ENCODE measurements at regions not wholly inside any gene's neighbourhood (a gene's known extent, or its start where the extent isn't known, plus 50 kb on each side); places are given as distances from the start of the nearest gene placed in this dataset.

GRCh38 chr15:39269821-39270220 is 311.1 kb upstream of the THBS1 start:
- DNase-seq (ENCODE audit: low read depth in 2 of 2) = no peak

GRCh38 chr15:39270221-39270855 is 310.5 kb upstream of the THBS1 start:
- no peak for DNase-seq (ENCODE audit: low read depth in 2 of 2)

- DNase-seq (ENCODE audit: low read depth in 2 of 2) = no peak
Observed at GRCh38 chr15:39270934-39271333, 309.9 kb upstream of the THBS1 start.

- DNase-seq (ENCODE audit: low read depth in 2 of 2) = no peak
Observed at GRCh38 chr15:39272901-39273300, 308.0 kb upstream of the THBS1 start.

- DNase-seq (ENCODE audit: low read depth in 2 of 2) = no peak
Observed at GRCh38 chr15:39273717-39274411, 307.0 kb upstream of the THBS1 start.

- no peak for DNase-seq (ENCODE audit: low read depth in 2 of 2)
Observed at GRCh38 chr15:39275066-39275465, 305.8 kb upstream of the THBS1 start.

GRCh38 chr15:39279311-39279710 is 301.6 kb upstream of the THBS1 start:
- no peak for DNase-seq (ENCODE audit: low read depth in 2 of 2)

- DNase-seq (ENCODE audit: low read depth in 2 of 2) = no peak
Observed at GRCh38 chr15:39281094-39281493, 299.8 kb upstream of the THBS1 start.

- no peak for DNase-seq (ENCODE audit: low read depth in 2 of 2)
Observed at GRCh38 chr15:39282663-39283208, 298.1 kb upstream of the THBS1 start.

- DNase-seq (ENCODE audit: low read depth in 2 of 2) = no peak
Observed at GRCh38 chr15:39283531-39283930, 297.3 kb upstream of the THBS1 start.

- no peak for DNase-seq (ENCODE audit: low read depth in 2 of 2)
Observed at GRCh38 chr15:39285071-39285470, 295.8 kb upstream of the THBS1 start.

GRCh38 chr15:39285663-39286062 is 295.2 kb upstream of the THBS1 start:
- DNase-seq (ENCODE audit: low read depth in 2 of 2) = no peak

- DNase-seq (ENCODE audit: low read depth in 2 of 2) = no peak
Observed at GRCh38 chr15:39286706-39287105, 294.2 kb upstream of the THBS1 start.

- no peak for DNase-seq (ENCODE audit: low read depth in 2 of 2)
Observed at GRCh38 chr15:39287322-39288195, 293.3 kb upstream of the THBS1 start.

GRCh38 chr15:39290711-39291435 is 290.0 kb upstream of the THBS1 start:
- DNase-seq (ENCODE audit: low read depth in 2 of 2) = no peak

GRCh38 chr15:39291690-39292089 is 289.2 kb upstream of the THBS1 start:
- no peak for DNase-seq (ENCODE audit: low read depth in 2 of 2)

GRCh38 chr15:39296955-39297354 is 283.9 kb upstream of the THBS1 start:
- no peak for DNase-seq (ENCODE audit: low read depth in 2 of 2)

GRCh38 chr15:39298271-39298962 is 282.5 kb upstream of the THBS1 start:
- no peak for DNase-seq (ENCODE audit: low read depth in 2 of 2)

GRCh38 chr15:39299486-39300267 is 281.2 kb upstream of the THBS1 start:
- DNase-seq (ENCODE audit: low read depth in 2 of 2) = no peak

GRCh38 chr15:39300451-39301153 is 280.3 kb upstream of the THBS1 start:
- DNase-seq (ENCODE audit: low read depth in 2 of 2) = no peak

Data from stimulated activated CD8-positive, alpha-beta memory T cell treated with anti-CD3 and anti-CD28 coated beads, Interleukin-15, amount 100 ng/mL, for 4 hours (primary cell).